ENCODE measurements at regions not wholly inside any gene's neighbourhood (a gene's known extent, or its start where the extent isn't known, plus 50 kb on each side); places are given as distances from the start of the nearest gene placed in this dataset.

DNA sequence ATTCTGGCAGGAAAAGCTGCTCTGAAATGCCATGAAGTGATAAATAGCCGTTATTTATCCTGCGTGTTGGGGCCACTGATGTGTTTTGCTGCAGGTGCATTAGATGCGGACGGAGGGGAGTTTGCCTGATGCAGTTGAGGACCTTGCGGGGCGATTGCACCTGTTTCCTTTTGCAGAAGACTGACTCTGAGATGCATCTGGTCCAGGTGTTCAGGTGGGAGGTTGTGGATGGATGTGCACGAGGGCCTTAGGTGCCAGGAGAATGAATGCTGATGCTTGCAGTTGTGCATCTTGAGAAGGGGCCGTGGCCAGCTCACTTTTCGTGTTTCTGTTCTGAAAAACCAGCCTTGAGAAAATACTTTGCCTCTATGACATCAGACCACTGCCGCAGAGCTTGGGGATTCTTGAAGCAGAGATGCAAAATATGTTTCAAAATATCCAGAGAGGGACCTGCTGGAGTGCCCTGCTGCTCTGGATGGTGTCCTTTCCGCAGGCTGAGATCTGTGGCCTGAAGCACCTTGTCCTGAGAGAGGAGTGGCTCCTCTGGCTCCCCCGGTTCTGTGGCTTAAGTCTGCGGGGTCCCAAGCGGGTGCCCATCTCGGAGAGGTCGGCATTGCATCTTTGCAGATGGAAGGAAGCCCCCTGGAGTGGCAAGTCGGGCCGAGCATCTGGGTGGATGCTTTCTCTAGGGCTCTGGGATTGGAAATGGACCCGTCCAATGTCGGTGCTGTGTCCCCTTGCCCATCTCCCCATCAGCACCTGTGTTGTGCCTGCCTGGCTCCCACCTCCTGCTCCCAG, 1031.1 kb downstream of the TBC1D22A start:
- Histone ChIP-seq H3K9me3 (ENCODE audit: control insufficient read depth, insufficient read depth, low read depth, low read length) (no peaks in the 10 kb centered on the region), H3K36me3 (ENCODE audit: control insufficient read depth in 2 of 2, insufficient read depth in 1 of 2, low read length in 2 of 2) (no peaks in the 10 kb centered on the region), H3K4me1 (ENCODE audit: control insufficient read depth, insufficient read depth, low read length) (no peaks in the 10 kb centered on the region), H3K27ac (ENCODE audit: extremely low read depth, low read depth, low read length) (no peak overlapping the region), H3K4me3 (ENCODE audit: low read depth, low read length) (no peak overlapping the region)
- no peak for TF ChIP-seq PRDM1 (tag by site-specific recombination; IDR thresholded peaks at IDR 0.05)
- TF ChIP-seq, protein P1, sequence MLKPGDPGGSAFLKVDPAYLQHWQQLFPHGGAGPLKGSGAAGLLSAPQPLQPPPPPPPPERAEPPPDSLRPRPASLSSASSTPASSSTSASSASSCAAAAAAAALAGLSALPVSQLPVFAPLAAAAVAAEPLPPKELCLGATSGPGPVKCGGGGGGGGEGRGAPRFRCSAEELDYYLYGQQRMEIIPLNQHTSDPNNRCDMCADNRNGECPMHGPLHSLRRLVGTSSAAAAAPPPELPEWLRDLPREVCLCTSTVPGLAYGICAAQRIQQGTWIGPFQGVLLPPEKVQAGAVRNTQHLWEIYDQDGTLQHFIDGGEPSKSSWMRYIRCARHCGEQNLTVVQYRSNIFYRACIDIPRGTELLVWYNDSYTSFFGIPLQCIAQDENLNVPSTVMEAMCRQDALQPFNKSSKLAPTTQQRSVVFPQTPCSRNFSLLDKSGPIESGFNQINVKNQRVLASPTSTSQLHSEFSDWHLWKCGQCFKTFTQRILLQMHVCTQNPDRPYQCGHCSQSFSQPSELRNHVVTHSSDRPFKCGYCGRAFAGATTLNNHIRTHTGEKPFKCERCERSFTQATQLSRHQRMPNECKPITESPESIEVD (tag by site-specific recombination; IDR thresholded peaks at IDR 0.05) = no peak
- ChIA-PET POLR2A (no interaction called here), CTCF (no interaction called here)

DNA sequence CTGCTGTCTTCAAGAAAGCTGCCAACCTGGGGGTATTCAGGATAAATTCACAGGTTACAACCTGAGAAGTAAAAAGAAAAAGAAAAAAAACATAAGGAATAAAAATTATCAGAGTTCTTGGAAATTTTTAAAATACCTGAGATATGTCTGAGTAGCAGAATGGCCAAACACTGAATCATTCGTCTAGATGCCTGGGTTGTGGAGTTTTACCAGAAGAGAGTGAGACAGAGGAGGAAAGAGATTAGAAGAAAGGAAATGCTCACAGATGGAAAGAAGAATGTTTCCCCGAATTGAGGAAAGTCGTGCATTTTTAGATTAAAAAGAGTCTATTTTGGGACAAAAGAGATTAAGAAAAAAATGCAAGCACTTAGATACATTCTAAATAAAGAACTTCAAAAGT, 1026.7 kb downstream of the TBC1D22A start:
- no peak overlapping the region for H3K4me3 ChIP-seq (ENCODE audit: low read depth, low read length)
- no peaks in the 10 kb centered on the region for H3K9me3 ChIP-seq (ENCODE audit: control insufficient read depth, insufficient read depth, low read depth, low read length)
- H3K4me1 ChIP-seq (ENCODE audit: control insufficient read depth, insufficient read depth, low read length) = no peaks in the 10 kb centered on the region
- no peaks in the 10 kb centered on the region for H3K36me3 ChIP-seq (ENCODE audit: control insufficient read depth in 2 of 2, insufficient read depth in 1 of 2, low read length in 2 of 2)
- ChIA-PET CTCF (interaction anchor here (0.6 kb wide), 1 partner anchor 106 kb away, joined by 3 read pairs; no protein-coding TSS in a partner anchor), POLR2A (no interaction called here)
- no peak overlapping the region for H3K27ac ChIP-seq (ENCODE audit: extremely low read depth, low read depth, low read length)
- TF ChIP-seq, protein P2, sequence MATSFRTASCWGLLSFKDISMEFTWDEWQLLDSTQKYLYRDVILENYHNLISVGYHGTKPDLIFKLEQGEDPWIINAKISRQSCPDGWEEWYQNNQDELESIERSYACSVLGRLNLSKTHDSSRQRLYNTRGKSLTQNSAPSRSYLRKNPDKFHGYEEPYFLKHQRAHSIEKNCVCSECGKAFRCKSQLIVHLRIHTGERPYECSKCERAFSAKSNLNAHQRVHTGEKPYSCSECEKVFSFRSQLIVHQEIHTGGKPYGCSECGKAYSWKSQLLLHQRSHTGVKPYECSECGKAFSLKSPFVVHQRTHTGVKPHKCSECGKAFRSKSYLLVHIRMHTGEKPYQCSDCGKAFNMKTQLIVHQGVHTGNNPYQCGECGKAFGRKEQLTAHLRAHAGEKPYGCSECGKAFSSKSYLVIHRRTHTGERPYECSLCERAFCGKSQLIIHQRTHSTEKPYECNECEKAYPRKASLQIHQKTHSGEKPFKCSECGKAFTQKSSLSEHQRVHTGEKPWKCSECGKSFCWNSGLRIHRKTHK (tag by site-specific recombination; IDR thresholded peaks at IDR 0.05) = no peak
- TF ChIP-seq SP2 (tag by site-specific recombination; IDR thresholded peaks at IDR 0.05) (no peak), RBAK (tag by site-specific recombination; IDR thresholded peaks at IDR 0.05) (no peak), ZNF19 (tag by site-specific recombination; IDR thresholded peaks at IDR 0.05; ENCODE audit: low read depth) (no peak), GLIS2 (tag by site-specific recombination; IDR thresholded peaks at IDR 0.05) (no peak), SALL2 (tag by site-specific recombination; IDR thresholded peaks at IDR 0.05; ENCODE audit: borderline replicate concordance) (no peak), ZNF571 (tag by site-specific recombination; IDR thresholded peaks at IDR 0.05) (no peak), SP7 (tag by site-specific recombination; IDR thresholded peaks at IDR 0.05) (no peak), ZNF670 (tag by site-specific recombination; IDR thresholded peaks at IDR 0.05; ENCODE audit: low read depth) (no peak), EGR2 (tag by site-specific recombination; IDR thresholded peaks at IDR 0.05; ENCODE audit: low read depth) (no peak), HOXC10 (CRISPR knock-in tag; IDR thresholded peaks at IDR 0.05) (no peak), ZNF23 (tag by site-specific recombination; IDR thresholded peaks at IDR 0.05; ENCODE audit: borderline replicate concordance) (no peak), TCF7L2 (IDR thresholded peaks at IDR 0.05; ENCODE audit: borderline replicate concordance, low read depth, low read length) (no peak), ZNF335 (tag by site-specific recombination; conservative IDR thresholded peaks at IDR 0.05) (no peak), ZNF624 (tag by site-specific recombination; IDR thresholded peaks at IDR 0.05) (no peak)
- TF ChIP-seq, protein P3, sequence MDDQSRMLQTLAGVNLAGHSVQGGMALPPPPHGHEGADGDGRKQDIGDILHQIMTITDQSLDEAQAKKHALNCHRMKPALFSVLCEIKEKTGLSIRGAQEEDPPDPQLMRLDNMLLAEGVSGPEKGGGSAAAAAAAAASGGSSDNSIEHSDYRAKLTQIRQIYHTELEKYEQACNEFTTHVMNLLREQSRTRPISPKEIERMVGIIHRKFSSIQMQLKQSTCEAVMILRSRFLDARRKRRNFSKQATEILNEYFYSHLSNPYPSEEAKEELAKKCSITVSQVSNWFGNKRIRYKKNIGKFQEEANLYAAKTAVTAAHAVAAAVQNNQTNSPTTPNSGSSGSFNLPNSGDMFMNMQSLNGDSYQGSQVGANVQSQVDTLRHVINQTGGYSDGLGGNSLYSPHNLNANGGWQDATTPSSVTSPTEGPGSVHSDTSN (CRISPR knock-in tag; IDR thresholded peaks at IDR 0.05) = no peak
- TF ChIP-seq, protein P4, sequence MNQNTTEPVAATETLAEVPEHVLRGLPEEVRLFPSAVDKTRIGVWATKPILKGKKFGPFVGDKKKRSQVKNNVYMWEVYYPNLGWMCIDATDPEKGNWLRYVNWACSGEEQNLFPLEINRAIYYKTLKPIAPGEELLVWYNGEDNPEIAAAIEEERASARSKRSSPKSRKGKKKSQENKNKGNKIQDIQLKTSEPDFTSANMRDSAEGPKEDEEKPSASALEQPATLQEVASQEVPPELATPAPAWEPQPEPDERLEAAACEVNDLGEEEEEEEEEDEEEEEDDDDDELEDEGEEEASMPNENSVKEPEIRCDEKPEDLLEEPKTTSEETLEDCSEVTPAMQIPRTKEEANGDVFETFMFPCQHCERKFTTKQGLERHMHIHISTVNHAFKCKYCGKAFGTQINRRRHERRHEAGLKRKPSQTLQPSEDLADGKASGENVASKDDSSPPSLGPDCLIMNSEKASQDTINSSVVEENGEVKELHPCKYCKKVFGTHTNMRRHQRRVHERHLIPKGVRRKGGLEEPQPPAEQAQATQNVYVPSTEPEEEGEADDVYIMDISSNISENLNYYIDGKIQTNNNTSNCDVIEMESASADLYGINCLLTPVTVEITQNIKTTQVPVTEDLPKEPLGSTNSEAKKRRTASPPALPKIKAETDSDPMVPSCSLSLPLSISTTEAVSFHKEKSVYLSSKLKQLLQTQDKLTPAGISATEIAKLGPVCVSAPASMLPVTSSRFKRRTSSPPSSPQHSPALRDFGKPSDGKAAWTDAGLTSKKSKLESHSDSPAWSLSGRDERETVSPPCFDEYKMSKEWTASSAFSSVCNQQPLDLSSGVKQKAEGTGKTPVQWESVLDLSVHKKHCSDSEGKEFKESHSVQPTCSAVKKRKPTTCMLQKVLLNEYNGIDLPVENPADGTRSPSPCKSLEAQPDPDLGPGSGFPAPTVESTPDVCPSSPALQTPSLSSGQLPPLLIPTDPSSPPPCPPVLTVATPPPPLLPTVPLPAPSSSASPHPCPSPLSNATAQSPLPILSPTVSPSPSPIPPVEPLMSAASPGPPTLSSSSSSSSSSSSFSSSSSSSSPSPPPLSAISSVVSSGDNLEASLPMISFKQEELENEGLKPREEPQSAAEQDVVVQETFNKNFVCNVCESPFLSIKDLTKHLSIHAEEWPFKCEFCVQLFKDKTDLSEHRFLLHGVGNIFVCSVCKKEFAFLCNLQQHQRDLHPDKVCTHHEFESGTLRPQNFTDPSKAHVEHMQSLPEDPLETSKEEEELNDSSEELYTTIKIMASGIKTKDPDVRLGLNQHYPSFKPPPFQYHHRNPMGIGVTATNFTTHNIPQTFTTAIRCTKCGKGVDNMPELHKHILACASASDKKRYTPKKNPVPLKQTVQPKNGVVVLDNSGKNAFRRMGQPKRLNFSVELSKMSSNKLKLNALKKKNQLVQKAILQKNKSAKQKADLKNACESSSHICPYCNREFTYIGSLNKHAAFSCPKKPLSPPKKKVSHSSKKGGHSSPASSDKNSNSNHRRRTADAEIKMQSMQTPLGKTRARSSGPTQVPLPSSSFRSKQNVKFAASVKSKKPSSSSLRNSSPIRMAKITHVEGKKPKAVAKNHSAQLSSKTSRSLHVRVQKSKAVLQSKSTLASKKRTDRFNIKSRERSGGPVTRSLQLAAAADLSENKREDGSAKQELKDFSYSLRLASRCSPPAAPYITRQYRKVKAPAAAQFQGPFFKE (tag by site-specific recombination; IDR thresholded peaks at IDR 0.05; ENCODE audit: borderline replicate concordance) = no peak
- TF ChIP-seq, protein P5, sequence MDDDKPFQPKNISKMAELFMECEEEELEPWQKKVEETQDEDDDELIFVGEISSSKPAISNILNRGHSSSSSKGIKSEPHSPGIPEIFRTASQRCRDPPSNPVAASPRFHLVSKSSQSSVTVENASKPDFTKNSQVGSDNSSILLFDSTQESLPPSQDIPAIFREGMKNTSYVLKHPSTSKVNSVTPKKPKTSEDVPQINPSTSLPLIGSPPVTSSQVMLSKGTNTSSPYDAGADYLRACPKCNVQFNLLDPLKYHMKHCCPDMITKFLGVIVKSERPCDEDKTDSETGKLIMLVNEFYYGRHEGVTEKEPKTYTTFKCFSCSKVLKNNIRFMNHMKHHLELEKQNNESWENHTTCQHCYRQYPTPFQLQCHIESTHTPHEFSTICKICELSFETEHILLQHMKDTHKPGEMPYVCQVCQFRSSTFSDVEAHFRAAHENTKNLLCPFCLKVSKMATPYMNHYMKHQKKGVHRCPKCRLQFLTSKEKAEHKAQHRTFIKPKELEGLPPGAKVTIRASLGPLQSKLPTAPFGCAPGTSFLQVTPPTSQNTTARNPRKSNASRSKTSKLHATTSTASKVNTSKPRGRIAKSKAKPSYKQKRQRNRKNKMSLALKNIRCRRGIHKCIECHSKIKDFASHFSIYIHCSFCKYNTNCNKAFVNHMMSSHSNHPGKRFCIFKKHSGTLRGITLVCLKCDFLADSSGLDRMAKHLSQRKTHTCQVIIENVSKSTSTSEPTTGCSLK (tag by site-specific recombination; IDR thresholded peaks at IDR 0.05) = no peak
